CD4-positive, alpha-beta T cell (primary cell): ENCODE measurements at regions not wholly inside any gene's neighbourhood (a gene's known extent, or its start where the extent isn't known, plus 50 kb on each side); places are given as distances from the start of the nearest gene placed in this dataset.

Experiments
- ATAC-seq: fragments of 200-7000 bp; cut with Tn5 transposase; one replicate; pipeline ENCODE4 v1.10.0; 2022; ENCODE audit warnings: mild to moderate bottlenecking; ENCODE audit not compliant: poor library complexity
- CTCF ChIA-PET: fragments of 350-600 bp; sonication (Branson Sonifier 250); formaldehyde crosslinking; loops from one replicate; lab custom pipeline; 2021; ENCODE audit warnings: antibody characterized with exemption, inconsistent platforms; lab: Charles Lee
- POLR2A ChIA-PET: fragments of 350-600 bp; sonication (Branson Sonifier 250); formaldehyde crosslinking; loops from one replicate; lab custom pipeline; 2021; ENCODE audit warnings: antibody characterized with exemption, inconsistent platforms; lab: Charles Lee
- DNase-seq, 14 experiments: peaks; one replicate each; pipeline ENCODE4 v3.0.0-alpha.2; 2013 to 2020; ENCODE audit warnings: mixed read lengths in 2 of 14
- H3K27ac ChIP-seq, 2 donors: one replicate each; pipeline versions ENCODE4 v1.5.1 to v1.7.0; 2013; ENCODE audit warnings: low read length in 2 of 2, low read depth in 1 of 2, mild to moderate bottlenecking in 1 of 2
- H3K27me3 ChIP-seq, 2 experiments: 1 replicate in 1 of 2; 2 replicates in 1 of 2; pipeline versions ENCODE4 v1.6.1 to v1.7.0; 2013; ENCODE audit warnings: low read length in 2 of 2, control low read depth in 1 of 2, mild to moderate bottlenecking in 1 of 2, moderate library complexity in 1 of 2; ENCODE audit not compliant: insufficient read depth in 2 of 2, control insufficient read depth in 1 of 2
- H3K36me3 ChIP-seq: one replicate; pipeline ENCODE4 v1.6.1; 2013; ENCODE audit warnings: low read length, control low read depth; ENCODE audit not compliant: insufficient read depth
- H3K4me1 ChIP-seq: one replicate; pipeline ENCODE4 v1.6.1; 2013; ENCODE audit warnings: low read length, control low read depth; ENCODE audit not compliant: insufficient read depth
- H3K4me3 ChIP-seq: one replicate; pipeline ENCODE4 v1.5.1; 2013; ENCODE audit warnings: mild to moderate bottlenecking, low read length, moderate library complexity
- H3K9me3 ChIP-seq, 2 experiments: 1 replicate in 1 of 2; 2 replicates in 1 of 2; pipeline versions ENCODE4 v1.6.1 to v1.7.0; 2013; ENCODE audit warnings: low read length in 2 of 2, mild to moderate bottlenecking in 2 of 2, control low read depth in 1 of 2, moderate library complexity in 1 of 2; ENCODE audit not compliant: control insufficient read depth in 1 of 2, insufficient read depth in 1 of 2
- H3K27ac Mint-ChIP-seq: one replicate; pipeline ENCODE4 v1.8.0; 2020; ENCODE audit warnings: mixed read lengths
- H3K27me3 Mint-ChIP-seq: one replicate; pipeline ENCODE4 v1.8.0; 2021; ENCODE audit warnings: mixed read lengths
- H3K36me3 Mint-ChIP-seq: one replicate; pipeline ENCODE4 v1.8.0; 2021; ENCODE audit warnings: low read depth, mixed read lengths
- H3K4me1 Mint-ChIP-seq: one replicate; pipeline ENCODE4 v1.8.0; 2021; ENCODE audit warnings: low read depth, mixed read lengths
- H3K4me3 Mint-ChIP-seq: one replicate; pipeline ENCODE4 v1.8.0; 2020; ENCODE audit warnings: mild to moderate bottlenecking, mixed read lengths
- H3K9me3 Mint-ChIP-seq: one replicate; pipeline ENCODE4 v1.8.0; 2020; ENCODE audit warnings: mixed read lengths
- intact Hi-C, 2 experiments: fragments of 100-400 bp; cut with DNase I in 1 of 2; cut with micrococcal nuclease in 1 of 2; formaldehyde crosslinking; loops; one replicate each; pipeline versions ENCODE4 v1.15.1 to v1.9.0; 2023 to 2025; cut with DNase I, micrococcal nuclease
- TF ChIP-seq, protein P1 (sequence below): fragments of 200-600 bp; IDR thresholded peaks from one replicate; pipeline ENCODE4 v1.8.0; 2022; ENCODE audit warnings: antibody characterized with exemption, mild to moderate bottlenecking

GRCh38 chr10:128457136-128457535 is 330.9 kb upstream of the MKI67 start:
- ATAC-seq (no peak), DNase-seq (no peak)
- peaks cover 3% of the 10 kb centered on the region for H3K27me3 Mint-ChIP-seq
- H3K9me3 ChIP-seq: peaks cover 0 to 39% of the 10 kb centered on the region in 2 experiments
- no peaks in the 10 kb centered on the region for H3K27me3 ChIP-seq
- CTCF ChIA-PET: no interaction called here
- H3K27ac Mint-ChIP-seq: no peak overlapping the region
- POLR2A ChIA-PET: no interaction called here
- no peaks in the 10 kb centered on the region for H3K4me1 ChIP-seq
- H3K4me3 ChIP-seq: no peak overlapping the region
- intact Hi-C loops: no loop called here
- H3K27ac ChIP-seq: no peak overlapping the region
- TF ChIP-seq, protein P1, sequence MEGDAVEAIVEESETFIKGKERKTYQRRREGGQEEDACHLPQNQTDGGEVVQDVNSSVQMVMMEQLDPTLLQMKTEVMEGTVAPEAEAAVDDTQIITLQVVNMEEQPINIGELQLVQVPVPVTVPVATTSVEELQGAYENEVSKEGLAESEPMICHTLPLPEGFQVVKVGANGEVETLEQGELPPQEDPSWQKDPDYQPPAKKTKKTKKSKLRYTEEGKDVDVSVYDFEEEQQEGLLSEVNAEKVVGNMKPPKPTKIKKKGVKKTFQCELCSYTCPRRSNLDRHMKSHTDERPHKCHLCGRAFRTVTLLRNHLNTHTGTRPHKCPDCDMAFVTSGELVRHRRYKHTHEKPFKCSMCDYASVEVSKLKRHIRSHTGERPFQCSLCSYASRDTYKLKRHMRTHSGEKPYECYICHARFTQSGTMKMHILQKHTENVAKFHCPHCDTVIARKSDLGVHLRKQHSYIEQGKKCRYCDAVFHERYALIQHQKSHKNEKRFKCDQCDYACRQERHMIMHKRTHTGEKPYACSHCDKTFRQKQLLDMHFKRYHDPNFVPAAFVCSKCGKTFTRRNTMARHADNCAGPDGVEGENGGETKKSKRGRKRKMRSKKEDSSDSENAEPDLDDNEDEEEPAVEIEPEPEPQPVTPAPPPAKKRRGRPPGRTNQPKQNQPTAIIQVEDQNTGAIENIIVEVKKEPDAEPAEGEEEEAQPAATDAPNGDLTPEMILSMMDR: no peak
- H3K4me3 Mint-ChIP-seq: no peak overlapping the region
- H3K36me3 ChIP-seq: no peaks in the 10 kb centered on the region
- no peaks in the 10 kb centered on the region for H3K36me3 Mint-ChIP-seq
- H3K9me3 Mint-ChIP-seq: no peaks in the 10 kb centered on the region
- H3K4me1 Mint-ChIP-seq: no peaks in the 10 kb centered on the region

- CTCF ChIA-PET: no interaction called here
- POLR2A ChIA-PET: no interaction called here
- no peak for DNase-seq
- no peaks in the 10 kb centered on the region for H3K4me1 ChIP-seq
- peaks cover 0 to 72% of the 10 kb centered on the region in 2 experiments for H3K9me3 ChIP-seq
- Mint-ChIP-seq H3K36me3 (no peaks in the 10 kb centered on the region), H3K27me3 (peaks cover 8% of the 10 kb centered on the region), H3K4me1 (no peaks in the 10 kb centered on the region), H3K4me3 (no peak overlapping the region), H3K27ac (no peak overlapping the region), H3K9me3 (no peaks in the 10 kb centered on the region)
- TF ChIP-seq, protein P1: no peak
- no peaks in the 10 kb centered on the region for H3K27me3 ChIP-seq
- H3K4me3 ChIP-seq: no peak overlapping the region
- ATAC-seq: no peak
- intact Hi-C loops: no loop called here
- no peaks in the 10 kb centered on the region for H3K36me3 ChIP-seq
- H3K27ac ChIP-seq: no peak overlapping the region
Measured at GRCh38 chr10:128461991-128462390, 335.8 kb upstream of the MKI67 start.

- ChIA-PET POLR2A (no interaction called here), CTCF (no interaction called here)
- H3K27me3 Mint-ChIP-seq: peaks cover 8% of the 10 kb centered on the region
- no peak overlapping the region for H3K4me3 Mint-ChIP-seq
- no peak for ATAC-seq
- no peaks in the 10 kb centered on the region for H3K4me1 Mint-ChIP-seq
- Histone ChIP-seq H3K27me3 (peaks cover 0 to 4% of the 10 kb centered on the region in 2 experiments), H3K27ac (no peak overlapping the region), H3K9me3 (peaks cover 0 to 73% of the 10 kb centered on the region in 2 experiments), H3K36me3 (no peaks in the 10 kb centered on the region), H3K4me1 (no peaks in the 10 kb centered on the region), H3K4me3 (no peak overlapping the region)
- no peak for DNase-seq
- H3K27ac Mint-ChIP-seq: no peak overlapping the region
- intact Hi-C loops: no loop called here
- no peaks in the 10 kb centered on the region for H3K36me3 Mint-ChIP-seq
- TF ChIP-seq, protein P1: no peak
- H3K9me3 Mint-ChIP-seq: no peaks in the 10 kb centered on the region
Measured at GRCh38 chr10:128462844-128463243, 336.6 kb upstream of the MKI67 start.
